ENCODE measurements at regions not wholly inside any gene's neighbourhood (a gene's known extent, or its start where the extent isn't known, plus 50 kb on each side); places are given as distances from the start of the nearest gene placed in this dataset.
"Not testable (repeated sequence)": the region's sequence is repeated elsewhere in the genome, so short reads cannot be mapped to it uniquely, and the experiment has no call there.

DNA sequence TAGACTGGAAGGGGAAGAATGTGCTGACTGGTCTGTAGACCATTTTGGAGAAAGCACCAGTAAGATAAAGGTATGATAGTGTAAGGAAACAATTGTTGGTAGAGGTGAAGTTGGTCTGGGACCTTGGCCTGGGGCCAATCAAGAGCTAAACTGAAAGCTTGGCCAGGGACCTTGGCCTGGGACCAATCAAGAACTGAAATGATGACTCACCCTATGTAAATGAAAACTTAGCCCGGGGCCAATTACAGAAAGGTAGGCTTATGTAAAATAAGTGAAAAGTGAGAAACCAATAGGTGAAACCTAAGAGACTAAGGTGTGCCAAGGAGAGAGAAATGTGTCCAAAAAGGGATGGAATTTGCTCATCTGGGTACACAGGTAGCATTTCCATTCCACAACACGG lies 776.0 kb downstream of the C12orf50 start:
- no peak for DNase-seq (ENCODE audit: low read depth)

DNA sequence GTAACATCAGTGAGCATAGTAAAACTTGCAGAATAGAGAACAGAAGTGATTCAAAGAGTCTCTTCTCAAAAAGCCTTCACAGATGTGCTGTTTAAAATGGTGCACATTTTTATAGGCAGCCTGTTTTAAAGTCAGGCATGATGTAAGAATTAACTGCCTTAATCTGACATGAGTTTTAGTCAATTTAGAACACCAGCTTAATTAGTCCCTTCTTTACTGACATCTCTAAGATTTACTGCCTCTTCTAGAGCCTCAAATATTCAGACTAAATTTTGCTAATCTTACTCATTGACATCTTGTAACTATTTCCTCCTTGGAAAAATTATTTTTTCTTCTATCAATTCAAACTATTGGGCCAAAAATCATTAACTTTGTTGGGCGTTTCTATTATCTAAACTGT lies 782.5 kb downstream of the C12orf50 start:
- DNase-seq (ENCODE audit: low read depth): no peak

DNA sequence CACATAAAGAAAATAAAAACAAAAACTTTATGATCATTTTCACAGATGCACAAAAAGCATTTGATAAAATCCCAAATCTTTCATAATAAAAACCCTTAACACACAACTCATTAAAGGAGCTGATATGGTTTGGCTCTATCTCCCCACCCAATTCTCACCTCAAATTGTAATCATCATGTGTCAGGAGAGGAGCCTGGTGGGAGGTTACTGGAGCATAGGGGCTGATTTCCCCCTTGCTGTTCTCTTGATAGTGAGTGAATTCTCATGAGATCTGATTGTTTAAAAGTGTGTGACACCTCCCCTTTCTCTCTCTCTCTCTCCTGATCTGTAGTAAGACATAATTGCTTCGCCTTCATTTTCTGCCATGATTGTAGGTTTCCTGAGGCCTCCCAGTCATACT lies 790.7 kb downstream of the C12orf50 start:
- no peak for DNase-seq (ENCODE audit: low read depth)

DNA sequence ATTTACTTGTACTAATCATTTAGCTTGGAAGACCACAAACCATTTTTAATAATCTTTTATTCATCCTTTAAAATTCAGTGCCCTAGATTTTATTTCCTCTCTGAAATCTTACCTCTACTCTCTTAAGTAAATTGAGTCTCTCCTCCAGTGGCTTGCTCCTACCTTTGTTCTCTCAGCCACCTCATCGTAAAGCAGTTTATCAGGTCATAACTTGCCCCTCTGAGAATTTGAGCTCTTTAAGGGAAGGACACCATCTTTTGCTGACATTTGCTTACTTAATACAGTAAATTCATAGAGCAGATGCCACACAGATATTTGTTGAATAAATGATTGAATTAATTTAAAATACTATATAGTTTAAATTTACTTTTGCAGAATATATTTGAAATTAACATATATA lies 794.3 kb downstream of the C12orf50 start:
- DNase-seq (ENCODE audit: low read depth): no peak

DNA sequence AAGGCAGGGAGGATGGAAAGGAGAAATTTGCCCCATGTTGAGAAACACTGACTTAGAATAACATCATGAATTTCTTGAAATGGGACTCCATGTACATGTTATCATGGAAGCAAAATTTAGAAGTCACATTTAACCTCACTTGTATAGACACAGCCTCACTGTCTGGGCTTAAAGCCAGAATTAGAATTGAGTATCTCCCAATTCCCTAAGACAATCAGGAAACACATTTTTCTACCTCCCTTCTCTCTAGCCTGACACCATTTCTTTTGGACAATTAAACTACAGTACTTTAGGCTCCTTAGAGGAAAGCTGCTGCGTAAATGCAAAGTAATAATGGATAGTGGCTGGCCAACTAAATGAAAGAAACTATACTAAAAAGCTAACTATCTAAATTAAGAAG lies 795.5 kb downstream of the C12orf50 start:
- no peak for DNase-seq (ENCODE audit: low read depth)

DNA sequence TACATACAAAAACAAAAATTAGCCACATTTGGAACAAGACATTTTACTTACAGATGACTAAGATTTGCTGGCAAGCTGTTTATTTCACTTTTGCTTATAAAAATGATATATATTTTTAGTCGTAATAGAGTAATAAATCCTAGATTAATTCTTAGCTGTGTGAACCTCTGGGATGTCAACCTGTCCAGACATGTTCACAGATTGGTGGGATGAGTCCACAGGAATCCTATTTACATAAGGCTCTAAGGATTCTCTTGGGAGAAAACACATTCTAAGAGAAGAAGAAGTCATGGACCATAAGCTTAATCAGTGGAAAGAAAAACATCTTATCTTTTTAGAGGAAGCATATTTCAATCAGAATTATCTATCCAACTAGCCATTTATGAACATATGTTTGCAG lies 797.4 kb downstream of the C12orf50 start:
- DNase-seq (ENCODE audit: low read depth): no peak

DNA sequence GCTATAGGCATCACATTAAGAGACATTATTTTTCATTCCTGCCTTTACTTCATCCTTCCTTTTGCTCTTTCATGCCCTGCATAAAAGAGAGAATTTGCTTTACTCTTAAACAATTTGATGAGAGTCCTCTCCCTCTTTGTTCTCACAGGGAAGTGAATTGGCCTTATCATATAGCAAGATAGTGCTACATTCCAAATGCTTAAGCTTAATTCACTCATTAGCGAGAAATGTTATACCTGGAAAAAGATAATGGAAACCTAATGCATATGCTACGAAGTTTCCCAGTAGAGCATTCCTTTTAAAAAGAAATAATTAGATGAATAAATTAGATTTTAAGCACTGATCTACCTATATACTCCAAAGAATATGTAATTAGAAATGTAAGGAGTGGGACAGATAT lies 798.8 kb downstream of the C12orf50 start:
- DNase-seq (ENCODE audit: low read depth): no peak

DNA sequence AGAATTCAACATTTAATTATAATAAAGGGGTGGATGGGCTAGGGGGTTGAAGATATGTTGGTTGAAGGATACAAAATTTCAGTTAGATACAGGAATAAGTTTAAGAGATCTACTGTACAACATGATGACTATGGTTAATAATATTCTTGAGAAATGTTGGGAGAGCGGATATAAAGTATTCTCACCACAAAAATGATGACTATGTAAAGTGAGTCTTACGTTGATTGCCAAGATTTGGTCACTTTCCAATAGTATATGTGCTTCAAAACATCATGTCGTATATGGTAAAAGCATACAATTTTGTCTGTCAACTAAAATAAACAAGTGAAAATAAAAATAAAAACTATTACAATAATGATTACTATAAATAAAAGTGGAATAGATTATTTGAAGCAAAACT lies 802.0 kb downstream of the C12orf50 start:
- DNase-seq (ENCODE audit: low read depth): no peak

DNA sequence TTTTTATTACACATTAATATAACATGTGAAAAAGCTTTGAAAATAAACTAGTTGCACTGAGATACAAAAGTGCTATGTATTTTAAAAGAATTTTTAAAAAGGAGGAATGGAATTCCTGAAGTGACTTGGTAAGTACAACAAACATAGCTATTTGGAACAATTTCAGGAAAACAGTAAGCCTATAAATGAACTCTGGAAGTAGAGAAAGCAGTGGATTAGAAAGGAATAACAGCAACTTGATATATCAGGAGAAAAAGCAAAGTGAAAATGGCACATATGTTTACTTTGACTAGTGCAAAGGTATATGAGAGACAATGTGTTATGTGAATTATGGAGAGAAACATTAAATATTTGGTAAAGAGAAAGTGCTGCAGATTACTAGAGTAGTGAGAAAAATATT lies 811.7 kb downstream of the C12orf50 start:
- DNase-seq (ENCODE audit: low read depth): no peak

DNA sequence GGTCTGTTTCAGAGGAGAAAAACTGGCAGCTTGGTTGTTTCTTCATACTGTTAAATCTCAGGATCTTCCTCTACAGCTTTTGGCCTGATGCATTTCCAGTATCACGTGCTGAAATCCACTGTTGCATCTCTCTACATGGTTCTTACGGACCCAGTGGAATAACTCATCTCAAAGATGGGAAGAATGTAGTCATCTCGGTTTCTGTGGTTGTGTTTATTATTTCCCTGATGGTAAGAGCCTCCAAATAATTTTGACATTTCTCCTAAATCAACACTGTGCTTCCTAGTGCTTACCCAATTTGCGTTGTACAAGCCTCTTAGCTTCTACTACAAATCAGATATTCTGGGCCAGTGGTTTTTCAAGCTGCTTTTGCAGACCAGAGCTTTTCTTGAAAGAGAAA lies 812.8 kb downstream of the C12orf50 start:
- no peak for DNase-seq (ENCODE audit: low read depth)

DNA sequence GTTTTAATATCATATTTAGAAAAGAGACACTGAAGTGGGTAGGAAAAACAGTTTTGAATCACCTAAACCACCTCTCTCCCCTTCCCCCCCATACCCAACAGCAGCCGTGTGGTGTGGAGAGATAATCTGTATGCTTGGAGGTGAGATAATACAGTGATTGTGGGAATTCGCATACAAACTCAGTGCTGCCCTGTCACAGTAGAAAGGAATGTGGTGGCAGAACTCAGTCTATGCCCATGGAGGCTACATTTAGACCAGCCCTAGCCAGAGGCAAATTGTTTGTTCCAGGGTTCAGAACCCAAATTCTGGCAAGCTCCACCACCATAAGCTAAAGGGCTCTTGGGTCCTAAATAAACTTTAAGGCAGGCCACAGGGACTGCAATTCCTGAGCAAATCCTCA lies 827.0 kb downstream of the C12orf50 start:
- no peak for DNase-seq (ENCODE audit: low read depth)

DNA sequence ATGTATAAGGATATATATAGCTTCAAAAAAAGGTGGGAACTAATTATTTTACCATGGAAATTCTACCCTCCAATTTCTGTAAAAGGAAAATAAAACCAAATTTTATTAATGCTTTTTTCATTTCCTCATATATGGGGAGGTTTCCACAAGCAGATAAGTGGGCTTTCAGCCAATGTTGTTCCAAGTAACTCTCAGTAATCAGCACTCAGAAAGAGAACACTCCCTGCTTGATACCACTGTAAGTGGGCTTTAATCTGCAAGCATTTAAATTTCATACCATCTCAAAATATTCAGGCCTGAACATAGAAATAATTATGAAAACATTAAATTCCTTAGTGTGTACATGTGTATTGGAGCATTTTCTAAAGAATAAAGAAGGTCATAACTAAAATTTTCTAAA lies 827.6 kb downstream of the C12orf50 start:
- DNase-seq (ENCODE audit: low read depth): no peak

DNA sequence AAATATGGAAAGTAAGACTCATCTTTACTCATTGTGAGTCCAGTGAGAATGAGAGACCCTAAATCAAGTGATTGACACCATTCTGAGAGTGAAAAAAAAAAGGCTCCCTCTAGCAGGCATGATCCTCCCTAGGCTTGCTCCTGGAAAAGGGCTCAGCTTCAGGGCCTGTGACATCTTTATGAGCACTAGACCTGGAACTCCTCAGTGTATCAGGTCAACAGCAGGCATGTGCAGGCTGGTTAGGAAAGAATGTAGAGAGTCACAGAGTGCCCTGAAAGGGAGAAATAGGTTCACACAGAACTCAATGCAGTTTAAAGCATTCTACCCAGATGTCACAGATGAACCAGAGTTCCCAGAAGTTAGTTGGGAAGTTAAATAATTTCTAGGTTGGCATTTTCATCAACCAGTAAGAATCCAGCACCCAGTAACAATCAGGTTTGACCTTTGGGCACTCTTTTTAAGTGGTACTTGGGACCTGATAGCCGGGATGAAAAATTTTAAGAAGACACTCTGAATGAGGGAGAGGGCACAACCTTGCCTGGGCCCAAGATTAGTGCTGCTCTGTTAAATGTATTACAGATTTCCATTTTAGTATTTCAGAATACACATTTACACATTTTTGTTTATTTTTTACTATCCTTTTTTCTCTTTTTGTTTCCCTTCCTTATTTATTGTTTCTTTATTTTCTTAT lies 828.8 kb downstream of the C12orf50 start:
- no peak for DNase-seq (ENCODE audit: low read depth)

DNA sequence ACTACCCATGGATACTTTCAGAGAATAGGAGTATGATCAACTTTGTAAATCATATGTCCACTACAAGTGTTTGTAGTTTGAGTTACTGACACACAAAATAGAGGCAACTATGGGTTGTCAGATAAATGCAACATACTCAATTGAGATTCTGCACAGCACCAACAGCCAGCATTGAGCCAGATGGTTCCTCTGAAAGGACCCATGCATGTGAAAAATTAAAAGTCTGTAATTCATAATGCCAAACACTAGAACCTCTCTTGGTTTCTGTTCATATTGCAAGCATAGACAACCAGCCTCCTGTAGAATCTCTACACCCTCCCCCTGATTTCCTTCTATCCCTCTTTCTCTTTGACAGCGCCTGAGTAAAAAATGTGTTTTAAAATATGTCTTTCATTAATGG lies 831.0 kb downstream of the C12orf50 start:
- no peak for DNase-seq (ENCODE audit: low read depth)

DNA sequence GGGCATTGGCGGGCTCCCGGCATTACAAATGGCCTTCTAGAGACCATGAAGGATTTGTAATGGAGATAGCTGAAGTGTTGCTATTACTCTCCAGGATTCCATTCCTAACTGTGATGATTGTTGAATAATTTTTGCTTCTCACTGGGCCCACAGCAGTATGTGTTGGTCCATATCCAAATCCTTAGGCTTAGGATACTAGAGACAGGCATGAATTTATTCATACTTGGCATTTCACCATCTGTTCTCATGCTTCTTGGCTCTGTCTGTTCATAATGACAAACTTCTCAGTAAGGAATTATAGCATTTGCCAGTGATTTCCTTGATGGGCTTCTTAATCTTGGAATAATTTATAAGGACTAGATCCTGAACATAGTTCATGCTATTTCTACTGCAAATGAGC lies 832.9 kb downstream of the C12orf50 start:
- DNase-seq (ENCODE audit: low read depth): no peak

DNA sequence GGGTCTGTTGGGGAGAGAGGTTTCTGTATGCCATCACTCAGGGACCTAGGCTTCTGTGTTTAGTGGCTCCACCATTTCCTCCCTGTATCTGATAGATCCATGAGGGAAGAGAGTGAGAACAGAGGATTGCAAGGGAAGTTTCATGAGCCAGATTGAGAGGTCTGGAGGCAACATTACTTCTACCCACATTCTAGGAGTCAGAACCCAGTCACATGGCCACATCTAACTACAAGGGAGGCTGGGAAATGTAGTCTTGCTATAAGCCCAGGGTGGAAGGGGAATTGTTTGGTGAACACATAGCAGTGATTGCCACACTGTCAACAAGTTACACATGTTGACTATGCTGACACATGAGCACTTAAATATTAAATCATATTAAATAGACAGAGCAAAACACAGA lies 834.8 kb downstream of the C12orf50 start:
- not testable (repeated sequence) for DNase-seq (ENCODE audit: low read depth)

DNA sequence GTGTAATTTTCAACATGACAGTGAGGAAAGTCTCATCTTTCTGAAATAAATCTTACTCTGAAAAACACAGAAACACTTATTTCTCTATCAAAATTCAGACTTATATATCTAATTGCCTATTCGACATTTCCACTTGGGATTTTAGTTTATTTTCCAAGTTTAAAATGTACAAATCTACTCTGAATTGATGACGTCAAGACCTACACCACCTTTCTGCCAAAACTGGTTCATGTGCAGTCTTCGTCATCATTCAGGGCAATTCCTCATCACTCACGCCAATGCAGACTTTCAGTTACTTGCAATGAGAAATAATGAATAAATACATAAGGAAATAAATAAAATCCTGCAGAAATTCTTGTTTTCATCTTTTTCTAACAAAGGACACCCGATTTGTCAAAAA lies 843.8 kb downstream of the C12orf50 start:
- DNase-seq (ENCODE audit: low read depth): no peak

DNA sequence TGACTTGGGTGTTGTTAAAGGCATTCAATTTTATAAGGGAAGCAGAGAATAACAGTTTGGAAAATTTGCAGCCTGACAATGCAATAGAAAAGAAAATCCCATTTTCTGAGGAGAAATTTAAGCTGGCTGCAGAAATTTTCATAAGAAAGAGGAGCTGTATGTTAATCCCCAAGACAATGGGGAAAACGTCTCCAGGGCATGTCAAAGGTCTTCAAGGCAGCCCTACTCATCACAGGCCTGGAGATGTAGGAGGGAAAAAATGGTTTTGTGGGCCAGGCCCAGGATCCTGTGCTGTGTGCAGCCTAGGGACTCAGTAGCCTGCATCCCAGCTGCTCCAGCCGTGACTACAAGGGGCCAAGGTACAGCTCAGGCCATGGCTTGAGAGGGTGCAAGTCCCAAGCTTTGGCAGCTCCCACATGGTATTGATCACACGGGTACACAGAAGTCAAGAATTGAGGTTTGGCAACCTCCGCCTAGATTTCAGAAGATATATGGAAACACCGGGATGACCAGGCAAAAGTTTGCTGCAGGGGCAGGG lies 846.4 kb downstream of the C12orf50 start:
- no peak for DNase-seq (ENCODE audit: low read depth)

DNA sequence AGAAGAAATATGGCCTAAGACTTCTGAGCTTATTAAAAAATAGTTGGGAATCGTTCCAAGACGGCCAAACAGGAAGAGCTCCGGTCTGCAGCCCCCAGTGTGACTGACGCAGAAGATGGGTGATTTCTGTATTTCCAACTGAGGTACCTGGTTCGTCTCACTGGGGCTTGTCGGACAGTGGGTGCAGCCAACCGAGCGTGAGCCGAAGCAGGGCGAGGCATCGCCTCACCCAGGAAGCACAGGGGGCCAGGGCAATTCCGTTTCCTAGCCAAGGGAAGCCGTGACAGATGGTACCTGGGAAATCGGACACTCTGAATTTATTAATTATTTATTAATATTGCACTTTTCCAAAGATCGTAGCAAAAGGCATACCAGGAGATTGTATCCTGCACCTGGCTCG lies 857.8 kb downstream of the C12orf50 start:
- no peak for DNase-seq (ENCODE audit: low read depth)

DNA sequence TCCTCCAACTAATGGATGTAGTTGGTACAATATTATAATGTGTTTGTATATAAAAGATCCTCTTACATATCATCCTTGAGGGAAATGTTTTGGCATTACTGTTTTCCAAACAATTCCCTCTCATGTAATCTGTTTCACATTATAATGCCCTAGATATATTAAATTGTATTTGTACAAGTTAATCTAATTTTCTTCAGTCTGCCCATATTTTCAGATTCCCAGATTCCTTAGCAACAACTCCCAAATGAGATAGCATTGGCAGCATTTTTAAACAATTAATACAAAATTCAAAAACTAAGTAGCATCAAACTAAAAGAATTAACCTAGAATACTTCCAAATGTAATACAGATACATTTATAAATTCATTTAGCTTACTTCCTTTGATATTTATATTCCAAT lies 860.2 kb downstream of the C12orf50 start:
- no peak for DNase-seq (ENCODE audit: low read depth)

DNA sequence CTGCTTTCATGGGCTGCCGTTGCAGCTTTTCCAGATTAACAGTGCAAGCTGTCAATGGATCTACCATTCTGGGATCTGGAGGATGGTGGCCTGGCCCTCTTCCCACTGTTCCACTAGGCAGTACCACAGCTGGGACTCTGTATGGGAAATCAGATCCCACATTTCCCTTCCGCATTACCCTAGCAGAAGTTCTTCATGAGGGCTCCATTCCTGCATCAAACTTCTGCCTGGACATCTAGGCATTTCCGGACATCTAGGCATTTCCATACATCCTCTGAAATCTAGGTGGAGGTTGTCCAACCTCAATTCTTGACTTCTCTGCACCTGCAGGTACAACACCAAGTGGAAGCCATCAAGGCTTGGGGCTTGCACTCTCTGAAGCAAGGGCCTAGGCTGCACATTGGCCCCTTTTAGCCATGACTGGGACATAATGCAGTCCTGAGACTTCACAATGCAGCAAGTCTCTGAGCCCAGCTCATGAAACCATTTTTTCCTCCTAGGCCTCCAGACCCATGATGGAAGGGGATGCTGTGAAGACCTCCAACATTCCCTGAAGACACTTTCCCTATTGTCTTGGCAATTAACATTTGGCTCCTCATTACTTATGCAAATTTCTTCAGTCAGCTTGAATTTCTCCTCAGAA lies 863.3 kb downstream of the C12orf50 start:
- DNase-seq (ENCODE audit: low read depth): no peak

DNA sequence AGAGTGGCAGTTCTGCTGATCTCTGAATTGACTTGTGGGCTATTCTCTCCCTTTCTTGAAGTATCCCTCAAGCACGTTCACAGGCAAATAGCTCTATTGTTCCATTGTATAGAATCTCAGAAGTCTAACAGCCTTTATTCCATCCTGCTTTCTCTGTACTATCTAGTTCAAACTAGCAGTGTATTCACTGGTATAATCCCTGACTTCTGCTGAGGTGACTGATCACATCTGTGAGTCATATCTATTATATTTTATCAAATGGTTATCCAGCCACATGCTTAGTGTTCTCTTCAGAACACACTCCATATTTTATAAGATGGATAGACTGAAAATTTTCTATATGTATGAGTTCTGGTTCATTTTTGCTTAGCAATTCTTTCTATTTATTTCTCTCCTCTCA lies 866.1 kb downstream of the C12orf50 start:
- DNase-seq (ENCODE audit: low read depth): no peak

DNA sequence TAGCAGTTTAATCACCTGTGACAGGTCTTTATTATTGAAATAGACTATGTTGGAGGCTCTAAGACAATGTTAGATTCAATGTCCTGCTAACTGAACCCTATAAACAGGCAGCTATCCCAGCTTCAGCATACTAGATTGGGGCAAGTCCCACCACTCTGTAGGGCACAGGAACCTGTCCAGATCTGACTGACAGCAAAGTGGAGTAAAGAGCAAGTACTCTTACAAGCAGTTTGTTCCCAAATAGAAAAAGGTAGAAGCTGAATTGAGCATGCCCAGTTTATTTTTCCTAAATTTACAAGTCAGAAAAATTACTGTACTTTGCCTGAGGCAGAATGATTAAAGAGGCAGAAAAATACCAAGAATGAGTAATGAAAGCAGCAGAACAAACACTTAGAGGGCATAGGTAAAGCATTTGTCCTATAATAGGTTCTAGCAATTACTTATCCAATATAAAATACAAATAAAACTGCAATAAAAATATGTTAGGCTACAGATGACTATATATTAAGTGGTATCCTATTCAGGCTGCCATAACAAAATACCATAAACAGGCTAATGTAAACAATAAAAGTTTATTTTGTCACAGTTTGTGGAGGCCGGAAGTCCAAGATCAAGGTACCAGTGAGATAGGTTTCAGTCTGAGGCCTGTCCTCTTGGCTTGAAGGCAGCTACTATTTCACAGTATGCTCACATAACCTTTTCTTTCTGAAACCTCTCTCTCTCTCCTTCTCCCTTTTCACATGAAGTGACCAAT lies 868.2 kb downstream of the C12orf50 start:
- no peak for DNase-seq (ENCODE audit: low read depth)

All from CMK (cell line).